Fibroblast of lung (primary cell): ENCODE measurements at regions not wholly inside any gene's neighbourhood (a gene's known extent, or its start where the extent isn't known, plus 50 kb on each side); places are given as distances from the start of the nearest gene placed in this dataset.

Source experiments
- DNase-seq, 2 donors: peaks; one replicate each; pipeline versions ENCODE4 v3.0.0 to v3.0.0-alpha.2; 2010; ENCODE audit warnings: low read depth in 2 of 2
- H2AFZ ChIP-seq: 2 replicates; pipeline ENCODE4 v1.5.1; 2012; ENCODE audit warnings: low read length, control low read depth, inconsistent platforms
- H3K27ac ChIP-seq: 2 replicates; pipeline ENCODE4 v1.5.1; 2011; ENCODE audit warnings: low read length, control low read depth; ENCODE audit not compliant: insufficient read depth
- H3K27me3 ChIP-seq: 2 replicates; pipeline ENCODE4 v1.5.1; 2011; ENCODE audit warnings: mild to moderate bottlenecking, low read length; ENCODE audit not compliant: control insufficient read depth, insufficient read depth
- H3K36me3 ChIP-seq: 2 replicates; pipeline ENCODE4 v1.5.1; 2011; ENCODE audit warnings: low read length; ENCODE audit not compliant: control insufficient read depth, insufficient read depth
- H3K4me1 ChIP-seq: 2 replicates; pipeline ENCODE4 v1.5.1; 2011; ENCODE audit warnings: low read length; ENCODE audit not compliant: control insufficient read depth, insufficient read depth; ENCODE audit errors: extremely low read depth
- H3K4me2 ChIP-seq: 2 replicates; pipeline ENCODE4 v1.5.1; 2011; ENCODE audit warnings: low read length, control low read depth; ENCODE audit not compliant: insufficient read depth; ENCODE audit errors: extremely low read depth
- H3K4me3 ChIP-seq, 4 experiments: fragments of 200-600 bp in 1 of 4; sonication (generic) in 1 of 4; replicated peaks in 1 of 4; 2 replicates each; pipeline ENCODE4 v1.5.1; 2011 to 2016; ENCODE audit warnings: low read length in 4 of 4, low read depth in 3 of 4, mild to moderate bottlenecking in 3 of 4, control low read depth in 2 of 4, inconsistent platforms in 1 of 4, mixed read lengths in 1 of 4; ENCODE audit not compliant: insufficient read depth in 1 of 4; ENCODE audit errors: control extremely low read depth in 1 of 4
- H3K79me2 ChIP-seq: 2 replicates; pipeline ENCODE4 v1.5.1; 2012; ENCODE audit warnings: mild to moderate bottlenecking, low read length, inconsistent platforms; ENCODE audit not compliant: control insufficient read depth, insufficient read depth
- H3K9ac ChIP-seq: 2 replicates; pipeline ENCODE4 v1.5.1; 2011; ENCODE audit warnings: mild to moderate bottlenecking, low read length, control low read depth; ENCODE audit not compliant: insufficient read depth
- H3K9me3 ChIP-seq: 2 replicates; pipeline ENCODE4 v1.5.1; 2012; ENCODE audit warnings: low read depth, low read length; ENCODE audit not compliant: control insufficient read depth, insufficient read depth
- H4K20me1 ChIP-seq: 2 replicates; pipeline ENCODE4 v1.5.1; 2011; ENCODE audit warnings: low read length; ENCODE audit not compliant: control insufficient read depth, insufficient read depth; ENCODE audit errors: extremely low read depth
- EZH2 ChIP-seq: IDR thresholded peaks from 2 replicates; pipeline ENCODE4 v1.5.1; 2012; ENCODE audit warnings: low read length, control low read depth, mild to moderate bottlenecking; ENCODE audit errors: missing control alignments
- TF ChIP-seq, protein P1 (sequence below), 2 donors: IDR thresholded peaks in 1 of 2; conservative IDR thresholded peaks in 1 of 2; 1 replicate in 1 of 2; 2 replicates in 1 of 2; pipeline ENCODE4 v1.5.1; 2011 to 2012; ENCODE audit warnings: low read length in 2 of 2, control low read depth in 1 of 2, inconsistent platforms in 1 of 2, low read depth in 1 of 2, mild to moderate bottlenecking in 1 of 2

DNA sequence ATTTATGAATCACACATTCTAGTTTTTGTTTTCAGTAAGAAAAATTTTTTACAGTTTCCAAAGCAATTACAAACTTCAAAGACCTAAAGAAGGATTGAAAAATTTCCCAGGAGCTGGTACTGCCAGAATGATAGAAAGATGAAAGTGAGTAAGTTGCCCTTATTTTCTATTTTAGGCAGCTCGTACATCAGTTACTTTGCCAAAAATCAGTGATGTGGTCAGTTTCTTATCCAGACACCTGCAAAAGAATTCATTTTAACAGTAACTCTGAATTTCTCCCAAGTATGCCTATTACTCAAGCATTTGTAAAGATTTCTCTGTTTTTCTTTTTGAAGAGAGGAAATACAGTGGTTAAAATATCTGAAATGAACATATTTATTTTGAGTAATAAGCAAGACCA lies 976.3 kb upstream of the RAG2 start:
- Histone ChIP-seq H3K4me1 (no peaks in the 10 kb centered on the region), H2AFZ (no peak overlapping the region), H3K9me3 (no peaks in the 10 kb centered on the region), H4K20me1 (no peaks in the 10 kb centered on the region), H3K27me3 (no peaks in the 10 kb centered on the region), H3K4me3 (no peak overlapping the region), H3K79me2 (no peaks in the 10 kb centered on the region), H3K9ac (no peak overlapping the region), H3K27ac (no peak overlapping the region), H3K4me2 (no peak overlapping the region), H3K36me3 (no peaks in the 10 kb centered on the region)
- DNase-seq: peak in 1 of 2 donors; percentile 79
- TF ChIP-seq, protein P1, sequence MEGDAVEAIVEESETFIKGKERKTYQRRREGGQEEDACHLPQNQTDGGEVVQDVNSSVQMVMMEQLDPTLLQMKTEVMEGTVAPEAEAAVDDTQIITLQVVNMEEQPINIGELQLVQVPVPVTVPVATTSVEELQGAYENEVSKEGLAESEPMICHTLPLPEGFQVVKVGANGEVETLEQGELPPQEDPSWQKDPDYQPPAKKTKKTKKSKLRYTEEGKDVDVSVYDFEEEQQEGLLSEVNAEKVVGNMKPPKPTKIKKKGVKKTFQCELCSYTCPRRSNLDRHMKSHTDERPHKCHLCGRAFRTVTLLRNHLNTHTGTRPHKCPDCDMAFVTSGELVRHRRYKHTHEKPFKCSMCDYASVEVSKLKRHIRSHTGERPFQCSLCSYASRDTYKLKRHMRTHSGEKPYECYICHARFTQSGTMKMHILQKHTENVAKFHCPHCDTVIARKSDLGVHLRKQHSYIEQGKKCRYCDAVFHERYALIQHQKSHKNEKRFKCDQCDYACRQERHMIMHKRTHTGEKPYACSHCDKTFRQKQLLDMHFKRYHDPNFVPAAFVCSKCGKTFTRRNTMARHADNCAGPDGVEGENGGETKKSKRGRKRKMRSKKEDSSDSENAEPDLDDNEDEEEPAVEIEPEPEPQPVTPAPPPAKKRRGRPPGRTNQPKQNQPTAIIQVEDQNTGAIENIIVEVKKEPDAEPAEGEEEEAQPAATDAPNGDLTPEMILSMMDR (conservative IDR thresholded peaks at IDR 0.05 in 1 of 2, IDR thresholded peaks at IDR 0.05 in 1 of 2; ENCODE audit: low read depth in 1 of 2, low read length in 2 of 2): no peak
- TF ChIP-seq EZH2: no peak

DNA sequence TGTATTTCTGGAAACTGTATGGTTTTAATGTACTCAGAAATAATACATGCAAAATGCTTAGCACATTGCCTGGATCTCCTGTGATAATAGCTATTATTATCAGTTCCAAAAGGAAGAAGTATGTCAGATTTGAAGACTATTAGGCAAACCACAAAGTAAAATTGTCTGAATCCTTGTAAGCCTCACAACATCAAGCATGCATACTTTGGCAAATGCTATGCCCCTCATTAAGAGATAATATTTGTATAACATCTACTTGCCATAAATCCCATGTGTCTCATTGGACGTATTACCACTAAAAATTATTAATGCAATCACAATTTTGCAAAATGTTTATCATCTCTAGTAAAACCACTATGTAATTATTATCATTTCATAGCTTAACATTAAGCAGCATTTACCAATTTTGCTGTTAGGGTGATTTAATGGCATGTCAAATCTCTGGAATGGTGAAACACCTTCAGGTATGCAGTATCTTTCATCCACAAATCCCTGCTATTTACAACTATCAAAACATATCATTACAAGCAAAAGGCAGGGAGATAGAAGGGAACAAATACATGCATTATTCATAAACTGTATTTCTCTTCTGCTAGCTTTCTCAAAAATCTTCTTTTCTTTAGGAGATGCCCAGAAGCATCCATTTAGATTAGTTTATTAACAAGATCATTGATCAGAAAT lies 974.6 kb upstream of the RAG2 start:
- Histone ChIP-seq H3K9ac (no peak overlapping the region), H3K79me2 (no peaks in the 10 kb centered on the region), H3K9me3 (no peaks in the 10 kb centered on the region), H4K20me1 (peaks cover 2% of the 10 kb centered on the region), H3K27me3 (no peaks in the 10 kb centered on the region), H3K4me2 (no peak overlapping the region), H3K4me3 (no peak overlapping the region), H3K4me1 (no peaks in the 10 kb centered on the region), H3K36me3 (no peaks in the 10 kb centered on the region), H3K27ac (no peak overlapping the region), H2AFZ (no peak overlapping the region)
- no peak for TF ChIP-seq EZH2
- TF ChIP-seq, protein P1 (conservative IDR thresholded peaks at IDR 0.05 in 1 of 2, IDR thresholded peaks at IDR 0.05 in 1 of 2; ENCODE audit: low read depth in 1 of 2, low read length in 2 of 2): no peak
- peak in 1 of 2 donors; percentile 70 for DNase-seq

DNA sequence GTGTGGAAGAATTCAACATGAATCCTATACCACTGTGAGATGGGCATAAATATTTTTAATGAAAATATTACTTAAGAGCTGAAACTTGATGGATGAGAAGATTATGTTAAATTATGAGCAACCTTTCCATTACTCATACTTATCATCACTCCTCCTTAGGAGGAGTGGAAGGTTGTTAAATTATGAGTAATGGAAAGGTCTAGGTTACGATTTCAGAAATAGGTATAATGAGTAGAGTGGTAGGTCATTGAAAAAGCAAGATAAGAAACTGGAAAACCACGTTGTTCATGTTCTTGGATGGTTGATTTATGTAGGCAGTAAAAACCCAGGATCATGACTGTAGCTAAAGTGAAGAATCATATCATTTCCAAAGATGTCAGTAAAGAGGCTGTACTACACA lies 973.2 kb upstream of the RAG2 start:
- Histone ChIP-seq H3K27me3 (no peaks in the 10 kb centered on the region), H3K4me1 (no peaks in the 10 kb centered on the region), H3K27ac (no peak overlapping the region), H2AFZ (no peak overlapping the region), H3K4me3 (no peak overlapping the region), H3K9me3 (no peaks in the 10 kb centered on the region), H3K9ac (no peak overlapping the region), H3K36me3 (no peaks in the 10 kb centered on the region), H3K4me2 (no peak overlapping the region), H4K20me1 (peaks cover 2% of the 10 kb centered on the region), H3K79me2 (no peaks in the 10 kb centered on the region)
- DNase-seq: peak in 1 of 2 donors; percentile 40
- TF ChIP-seq EZH2: no peak
- TF ChIP-seq, protein P1 (conservative IDR thresholded peaks at IDR 0.05 in 1 of 2, IDR thresholded peaks at IDR 0.05 in 1 of 2; ENCODE audit: low read depth in 1 of 2, low read length in 2 of 2): no peak
